Activated CD4-positive, alpha-beta memory T cell treated with anti-CD3 and anti-CD28 coated beads for 36 hours (primary cell): ENCODE measurements at regions not wholly inside any gene's neighbourhood (a gene's known extent, or its start where the extent isn't known, plus 50 kb on each side); places are given as distances from the start of the nearest gene placed in this dataset.
"Not testable (repeated sequence)": the region's sequence is repeated elsewhere in the genome, so short reads cannot be mapped to it uniquely, and the experiment has no call there.

ENCODE experiments used
- CTCF ChIA-PET: fragments of 350-600 bp; sonication (Branson Sonifier 250); formaldehyde crosslinking; loops from one replicate; lab custom pipeline; 2021; ENCODE audit warnings: antibody characterized with exemption, inconsistent platforms; lab: Charles Lee
- POLR2A ChIA-PET: fragments of 350-600 bp; sonication (Branson Sonifier 250); formaldehyde crosslinking; loops from one replicate; lab custom pipeline; 2021; ENCODE audit warnings: antibody characterized with exemption; lab: Charles Lee
- DNase-seq: peaks from one replicate; pipeline ENCODE4 v3.0.0-alpha.2; 2020
- H3K27ac Mint-ChIP-seq: one replicate; pipeline ENCODE4 v1.8.0; 2021; ENCODE audit warnings: mixed read lengths
- H3K27me3 Mint-ChIP-seq: one replicate; pipeline ENCODE4 v1.8.0; 2021; ENCODE audit warnings: mixed read lengths
- H3K36me3 Mint-ChIP-seq: one replicate; pipeline ENCODE4 v1.8.0; 2021; ENCODE audit warnings: mixed read lengths
- H3K4me1 Mint-ChIP-seq: one replicate; pipeline ENCODE4 v1.8.0; 2021; ENCODE audit warnings: low read depth, mixed read lengths
- H3K4me3 Mint-ChIP-seq: one replicate; pipeline ENCODE4 v1.8.0; 2021; ENCODE audit warnings: mild to moderate bottlenecking, mixed read lengths
- H3K9me3 Mint-ChIP-seq: one replicate; pipeline ENCODE4 v1.8.0; 2021; ENCODE audit warnings: mixed read lengths
- intact Hi-C: fragments of 100-400 bp; cut with micrococcal nuclease; formaldehyde crosslinking; loops from one replicate; pipeline ENCODE4 v1.15.1; 2023

- CTCF ChIA-PET: no interaction called here
- no peaks in the 10 kb centered on the region for H3K27me3 Mint-ChIP-seq
- POLR2A ChIA-PET: no interaction called here
- H3K4me3 Mint-ChIP-seq: no peak overlapping the region
- H3K36me3 Mint-ChIP-seq: peaks cover 28% of the 10 kb centered on the region
- no peak overlapping the region for H3K27ac Mint-ChIP-seq
- intact Hi-C loops: no loop called here
- no peak for DNase-seq
- peaks cover 44% of the 10 kb centered on the region for H3K4me1 Mint-ChIP-seq
- peaks cover 29% of the 10 kb centered on the region for H3K9me3 Mint-ChIP-seq
Observed at GRCh38 chr10:33088990-33089389, 131.0 kb upstream of the ITGB1 start.

GRCh38 chr10:33087922-33088321, 129.9 kb upstream of the ITGB1 start:
- intact Hi-C loops: no loop called here
- no peaks in the 10 kb centered on the region for H3K27me3 Mint-ChIP-seq
- peaks cover 35% of the 10 kb centered on the region for H3K4me1 Mint-ChIP-seq
- no peak for DNase-seq
- CTCF ChIA-PET: no interaction called here
- POLR2A ChIA-PET: no interaction called here
- H3K27ac Mint-ChIP-seq: peak overlapping the region; percentile 87
- no peak overlapping the region for H3K4me3 Mint-ChIP-seq
- peaks cover 20% of the 10 kb centered on the region for H3K9me3 Mint-ChIP-seq
- peaks cover 20% of the 10 kb centered on the region for H3K36me3 Mint-ChIP-seq

GRCh38 chr10:33087152-33087551, 129.1 kb upstream of the ITGB1 start:
- peaks cover 18% of the 10 kb centered on the region for H3K9me3 Mint-ChIP-seq
- intact Hi-C loops: no loop called here
- H3K27ac Mint-ChIP-seq: peak overlapping the region; percentile 87
- CTCF ChIA-PET: no interaction called here
- no peaks in the 10 kb centered on the region for H3K27me3 Mint-ChIP-seq
- peaks cover 37% of the 10 kb centered on the region for H3K4me1 Mint-ChIP-seq
- peaks cover 17% of the 10 kb centered on the region for H3K36me3 Mint-ChIP-seq
- DNase-seq: no peak
- H3K4me3 Mint-ChIP-seq: no peak overlapping the region
- POLR2A ChIA-PET: no interaction called here

DNA sequence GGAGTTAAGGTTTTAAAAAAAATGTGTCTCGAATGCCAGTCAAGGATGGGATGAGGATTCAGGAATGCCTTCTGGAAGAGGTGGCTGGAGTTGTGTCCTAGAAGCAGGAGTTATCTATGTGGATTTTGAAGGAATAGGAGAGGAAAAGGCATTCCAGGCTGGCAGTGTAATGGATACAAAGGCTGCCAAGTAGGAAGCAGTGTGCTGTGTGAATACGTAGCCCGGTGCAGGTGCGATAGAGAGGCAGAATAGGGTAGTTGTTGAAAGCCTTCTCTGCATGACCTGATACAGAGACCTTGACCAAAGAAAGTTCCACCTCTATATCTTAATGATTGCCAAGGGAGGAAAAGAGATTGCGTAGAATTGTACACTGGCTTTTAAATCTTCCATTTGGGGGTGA, 128.1 kb upstream of the ITGB1 start:
- H3K4me1 Mint-ChIP-seq: peaks cover 36% of the 10 kb centered on the region
- DNase-seq: no peak
- H3K36me3 Mint-ChIP-seq: peaks cover 16% of the 10 kb centered on the region
- H3K27ac Mint-ChIP-seq: no peak overlapping the region
- CTCF ChIA-PET: no interaction called here
- POLR2A ChIA-PET: no interaction called here
- H3K9me3 Mint-ChIP-seq: peaks cover 18% of the 10 kb centered on the region
- H3K27me3 Mint-ChIP-seq: no peaks in the 10 kb centered on the region
- intact Hi-C loops: no loop called here
- no peak overlapping the region for H3K4me3 Mint-ChIP-seq

DNA sequence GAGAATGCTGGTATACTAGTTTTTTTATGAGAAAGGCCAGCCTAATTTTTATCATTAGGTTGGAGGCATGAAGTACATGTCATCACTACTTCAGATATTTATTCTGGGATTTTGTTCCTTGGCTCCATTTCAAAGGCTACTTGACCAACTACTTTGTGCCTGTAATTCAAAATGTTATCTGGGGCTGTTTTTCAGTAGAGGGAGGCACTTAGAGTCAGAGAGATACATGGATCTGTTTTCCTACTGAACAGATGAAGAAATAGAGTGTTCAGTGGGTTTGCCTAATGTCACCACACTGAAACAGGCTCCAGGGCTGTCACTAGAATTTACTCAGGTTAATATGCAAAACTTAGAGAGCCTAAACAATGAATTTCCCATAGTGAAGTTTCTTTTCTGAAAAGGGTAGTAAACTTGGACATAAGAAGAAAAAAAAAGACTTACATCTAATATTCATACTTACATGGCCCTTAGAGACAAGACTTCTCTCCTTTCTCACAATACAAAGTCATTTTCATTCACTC, 127.3 kb upstream of the ITGB1 start:
- Mint-ChIP-seq H3K4me1 (peaks cover 36% of the 10 kb centered on the region), H3K36me3 (peaks cover 13% of the 10 kb centered on the region), H3K9me3 (peaks cover 23% of the 10 kb centered on the region), H3K27ac (no peak overlapping the region), H3K4me3 (no peak overlapping the region), H3K27me3 (no peaks in the 10 kb centered on the region)
- intact Hi-C loops: no loop called here
- DNase-seq: no peak
- CTCF ChIA-PET: no interaction called here
- POLR2A ChIA-PET: no interaction called here

GRCh38 chr10:33084453-33084852, 126.4 kb upstream of the ITGB1 start:
- H3K27me3 Mint-ChIP-seq: no peaks in the 10 kb centered on the region
- no peak overlapping the region for H3K4me3 Mint-ChIP-seq
- peaks cover 36% of the 10 kb centered on the region for H3K4me1 Mint-ChIP-seq
- POLR2A ChIA-PET: interaction anchor here (0.8 to 1.3 kb wide), 2 partner anchors 9 to 128 kb away, joined by 3 read pairs; no protein-coding TSS in a partner anchor
- H3K9me3 Mint-ChIP-seq: peaks cover 19% of the 10 kb centered on the region
- H3K27ac Mint-ChIP-seq: no peak overlapping the region
- no peak for DNase-seq
- intact Hi-C loops: no loop called here
- CTCF ChIA-PET: no interaction called here
- H3K36me3 Mint-ChIP-seq: peaks cover 7% of the 10 kb centered on the region

- DNase-seq: no peak
- Mint-ChIP-seq H3K36me3 (no peaks in the 10 kb centered on the region), H3K27ac (no peak overlapping the region), H3K27me3 (no peaks in the 10 kb centered on the region), H3K9me3 (peaks cover 10% of the 10 kb centered on the region), H3K4me1 (peaks cover 28% of the 10 kb centered on the region), H3K4me3 (no peak overlapping the region)
- intact Hi-C loops: no loop called here
- ChIA-PET CTCF (interaction anchor here (1.5 kb wide), 1 partner anchor 110 kb away, joined by 5 read pairs; no protein-coding TSS in a partner anchor), POLR2A (no interaction called here)
Observed at GRCh38 chr10:33082373-33082895, 124.4 kb upstream of the ITGB1 start.

DNA sequence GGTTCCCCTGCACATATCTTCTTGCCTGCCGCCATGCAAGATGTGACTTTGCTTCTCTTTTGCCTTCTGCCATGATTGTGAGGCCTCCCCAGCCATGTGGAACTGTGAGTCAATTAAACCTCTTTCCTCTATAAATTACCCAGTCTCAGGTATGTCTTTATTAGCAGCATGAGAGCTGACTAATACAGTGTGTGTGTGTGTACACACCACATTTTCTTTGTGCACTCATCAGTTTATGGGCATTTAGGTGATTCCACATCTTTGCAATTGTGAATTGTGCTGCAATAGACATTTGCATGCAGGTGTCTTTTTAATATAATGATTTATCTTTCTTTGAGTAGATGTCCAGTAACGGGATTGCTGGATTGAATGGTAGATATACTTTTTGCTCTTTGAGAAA, 122.4 kb upstream of the ITGB1 start:
- H3K4me1 Mint-ChIP-seq, POLR2A ChIA-PET, H3K27ac Mint-ChIP-seq, H3K36me3 Mint-ChIP-seq, H3K27me3 Mint-ChIP-seq, H3K4me3 Mint-ChIP-seq, CTCF ChIA-PET, intact Hi-C loops, DNase-seq: not testable (repeated sequence)
- H3K9me3 Mint-ChIP-seq: peaks cover 10% of the 10 kb centered on the region

DNA sequence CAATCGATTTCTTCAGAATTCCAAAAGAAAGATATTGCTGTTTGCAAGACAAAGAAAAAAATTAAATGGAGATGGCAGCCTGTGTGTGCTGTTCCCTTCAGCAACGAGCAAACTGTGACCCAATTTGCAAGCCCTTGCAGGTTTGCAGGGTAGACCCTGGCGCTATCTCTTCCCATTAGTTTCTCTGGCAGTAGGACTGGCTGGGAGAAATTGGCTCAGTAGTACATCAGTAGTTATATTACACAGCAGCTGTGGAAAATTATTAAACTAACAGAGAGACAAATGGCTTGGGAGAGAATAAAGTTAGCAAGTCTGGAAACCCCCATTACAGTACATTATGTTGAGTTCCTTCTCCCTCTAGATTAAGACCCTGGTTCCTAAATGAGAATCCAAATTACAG, 116.4 kb upstream of the ITGB1 start:
- Mint-ChIP-seq H3K4me1 (no peaks in the 10 kb centered on the region), H3K27me3 (no peaks in the 10 kb centered on the region), H3K36me3 (no peaks in the 10 kb centered on the region), H3K4me3 (no peak overlapping the region), H3K9me3 (no peaks in the 10 kb centered on the region), H3K27ac (no peak overlapping the region)
- ChIA-PET POLR2A (no interaction called here), CTCF (no interaction called here)
- intact Hi-C loops: no loop called here
- DNase-seq: no peak

GRCh38 chr10:33073641-33074415, 115.8 kb upstream of the ITGB1 start:
- peaks cover 2% of the 10 kb centered on the region for H3K4me1 Mint-ChIP-seq
- no peaks in the 10 kb centered on the region for H3K27me3 Mint-ChIP-seq

DNA sequence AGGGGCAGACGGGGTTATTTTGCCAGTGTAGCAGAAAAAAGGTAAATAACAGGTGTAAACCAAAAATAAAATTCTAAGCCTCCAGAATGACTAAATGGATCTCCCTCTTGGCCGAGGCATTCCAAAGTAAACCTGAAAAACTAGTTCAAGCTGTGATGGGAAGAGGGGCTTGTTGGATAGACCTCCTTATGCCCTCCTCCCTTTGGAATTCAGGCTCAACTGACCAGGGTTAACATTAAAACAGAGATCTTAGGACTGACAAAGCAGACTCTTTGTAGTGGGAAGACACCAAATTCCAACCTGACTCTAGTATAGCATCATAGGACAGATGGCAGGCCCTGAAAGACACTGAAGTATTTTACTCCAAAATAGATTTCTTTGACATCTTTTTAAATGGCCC, 113.8 kb upstream of the ITGB1 start:
- Mint-ChIP-seq H3K36me3 (no peaks in the 10 kb centered on the region), H3K4me3 (no peak overlapping the region), H3K9me3 (no peaks in the 10 kb centered on the region), H3K27me3 (no peaks in the 10 kb centered on the region), H3K4me1 (peaks cover 10% of the 10 kb centered on the region), H3K27ac (no peak overlapping the region)
- ChIA-PET CTCF (no interaction called here), POLR2A (no interaction called here)
- intact Hi-C loops: loop anchor here (2.0 kb wide), 1 partner anchor 61 kb away; no protein-coding TSS in a partner anchor
- DNase-seq: no peak

More at GRCh38 chr10:33073641-33074415, 115.8 kb upstream of the ITGB1 start:
- Mint-ChIP-seq H3K4me3 (no peak overlapping the region), H3K36me3 (no peaks in the 10 kb centered on the region), H3K9me3 (no peaks in the 10 kb centered on the region), H3K27ac (no peak overlapping the region)
- no peak for DNase-seq
- ChIA-PET POLR2A (no interaction called here), CTCF (interaction anchor here (1.0 to 1.1 kb wide), 2 partner anchors 60 to 82 kb away, joined by 3 to 4 read pairs; no protein-coding TSS in a partner anchor)
- intact Hi-C loops: loop anchor here (2.0 kb wide), 1 partner anchor 59 kb away; no protein-coding TSS in a partner anchor

- H3K4me3 Mint-ChIP-seq: no peak overlapping the region
- no peak for DNase-seq
- no peaks in the 10 kb centered on the region for H3K9me3 Mint-ChIP-seq
- peaks cover 10% of the 10 kb centered on the region for H3K4me1 Mint-ChIP-seq
- intact Hi-C loops: no loop called here
- H3K27me3 Mint-ChIP-seq: no peaks in the 10 kb centered on the region
- no peaks in the 10 kb centered on the region for H3K36me3 Mint-ChIP-seq
- H3K27ac Mint-ChIP-seq: no peak overlapping the region
- CTCF ChIA-PET: interaction anchor here (1.4 kb wide), 1 partner anchor 86 kb away, joined by 3 read pairs; no protein-coding TSS in a partner anchor
- POLR2A ChIA-PET: no interaction called here
Observed at GRCh38 chr10:33070101-33070500, 112.1 kb upstream of the ITGB1 start.
